Peyer's patch (tissue), 4 donors: ENCODE measurements at regions not wholly inside any gene's neighbourhood (a gene's known extent, or its start where the extent isn't known, plus 50 kb on each side); places are given as distances from the start of the nearest gene placed in this dataset.

Source experiments
- POLR2A ChIP-seq, 2 donors: fragments of 450-650 bp; IDR thresholded peaks; one replicate each; pipeline ENCODE4 v1.5.1; 2017; ENCODE audit warnings: antibody characterized with exemption in 2 of 2, mild to moderate bottlenecking in 2 of 2, moderate library complexity in 2 of 2
- TF ChIP-seq, protein P1 (sequence below), 6 experiments: fragments of 450-650 bp in 4 of 6; fragments of 200-600 bp in 2 of 6; sonication (generic) in 1 of 6; IDR thresholded peaks; one replicate each; pipeline ENCODE4 v1.5.1; 2017 to 2019; ENCODE audit warnings: antibody characterized with exemption in 6 of 6, mild to moderate bottlenecking in 3 of 6, moderate library complexity in 1 of 6

DNA sequence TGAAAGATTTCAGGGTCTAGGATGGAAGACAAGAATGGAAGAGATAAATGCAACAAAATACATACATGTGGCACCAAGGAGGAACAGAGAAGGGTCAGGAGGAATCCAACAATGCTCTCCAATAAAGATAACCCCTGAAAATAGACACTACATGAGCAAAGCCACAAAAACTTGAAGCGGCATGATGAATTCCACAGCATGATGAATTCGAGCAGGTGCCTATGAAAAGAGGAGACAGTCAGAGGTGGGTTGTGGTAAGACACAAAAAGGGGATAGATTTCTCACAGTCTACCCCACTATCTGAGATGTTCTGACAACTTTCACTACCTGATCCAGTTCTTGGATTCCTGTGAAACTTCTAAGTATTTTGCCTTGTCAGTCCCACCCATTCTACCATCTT lies 81.5 kb upstream of the PAPPA start:
- TF ChIP-seq POLR2A (IDR thresholded peaks at IDR 0.05), result no peak
- TF ChIP-seq, protein P1, sequence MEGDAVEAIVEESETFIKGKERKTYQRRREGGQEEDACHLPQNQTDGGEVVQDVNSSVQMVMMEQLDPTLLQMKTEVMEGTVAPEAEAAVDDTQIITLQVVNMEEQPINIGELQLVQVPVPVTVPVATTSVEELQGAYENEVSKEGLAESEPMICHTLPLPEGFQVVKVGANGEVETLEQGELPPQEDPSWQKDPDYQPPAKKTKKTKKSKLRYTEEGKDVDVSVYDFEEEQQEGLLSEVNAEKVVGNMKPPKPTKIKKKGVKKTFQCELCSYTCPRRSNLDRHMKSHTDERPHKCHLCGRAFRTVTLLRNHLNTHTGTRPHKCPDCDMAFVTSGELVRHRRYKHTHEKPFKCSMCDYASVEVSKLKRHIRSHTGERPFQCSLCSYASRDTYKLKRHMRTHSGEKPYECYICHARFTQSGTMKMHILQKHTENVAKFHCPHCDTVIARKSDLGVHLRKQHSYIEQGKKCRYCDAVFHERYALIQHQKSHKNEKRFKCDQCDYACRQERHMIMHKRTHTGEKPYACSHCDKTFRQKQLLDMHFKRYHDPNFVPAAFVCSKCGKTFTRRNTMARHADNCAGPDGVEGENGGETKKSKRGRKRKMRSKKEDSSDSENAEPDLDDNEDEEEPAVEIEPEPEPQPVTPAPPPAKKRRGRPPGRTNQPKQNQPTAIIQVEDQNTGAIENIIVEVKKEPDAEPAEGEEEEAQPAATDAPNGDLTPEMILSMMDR (IDR thresholded peaks at IDR 0.05), result no peak
